ENCODE measurements at regions not wholly inside any gene's neighbourhood (a gene's known extent, or its start where the extent isn't known, plus 50 kb on each side); places are given as distances from the start of the nearest gene placed in this dataset.
A peak's percentile ranks its signal among the peaks of the same experiment; 100 is the strongest.

DNA sequence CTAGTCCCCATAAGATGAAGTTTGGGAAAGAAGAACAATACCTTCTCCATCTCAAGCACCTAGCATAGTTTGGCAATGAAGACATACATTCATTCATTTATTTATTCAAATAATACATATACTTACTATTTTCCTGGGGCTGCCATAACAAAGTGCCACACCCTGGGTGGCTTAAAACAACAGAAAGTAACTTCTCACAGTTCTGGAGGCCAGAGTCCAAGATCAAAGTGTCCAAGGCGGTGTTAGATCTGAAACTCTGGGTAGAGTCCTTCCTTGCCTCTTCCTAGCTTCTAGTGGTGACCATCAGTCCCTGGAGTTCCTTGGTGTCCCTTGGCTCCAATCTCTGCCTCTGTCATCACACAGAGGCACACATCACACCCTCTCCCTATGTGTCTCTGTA is 112.1 kb upstream of the IGSF21 start:
- peaks cover 0 to 4% (median 0%) of the 10 kb centered on the region in 3 donors for H3K9me3 Mint-ChIP-seq
- H3K27ac Mint-ChIP-seq = no peak overlapping the region
- H3K4me3 Mint-ChIP-seq = no peak overlapping the region
- peaks cover 0 to 5% (median 2%) of the 10 kb centered on the region in 3 donors for H3K4me1 Mint-ChIP-seq
- peaks cover 3% of the 10 kb centered on the region for H3K27me3 Mint-ChIP-seq
- no peaks in the 10 kb centered on the region for H3K36me3 Mint-ChIP-seq

DNA sequence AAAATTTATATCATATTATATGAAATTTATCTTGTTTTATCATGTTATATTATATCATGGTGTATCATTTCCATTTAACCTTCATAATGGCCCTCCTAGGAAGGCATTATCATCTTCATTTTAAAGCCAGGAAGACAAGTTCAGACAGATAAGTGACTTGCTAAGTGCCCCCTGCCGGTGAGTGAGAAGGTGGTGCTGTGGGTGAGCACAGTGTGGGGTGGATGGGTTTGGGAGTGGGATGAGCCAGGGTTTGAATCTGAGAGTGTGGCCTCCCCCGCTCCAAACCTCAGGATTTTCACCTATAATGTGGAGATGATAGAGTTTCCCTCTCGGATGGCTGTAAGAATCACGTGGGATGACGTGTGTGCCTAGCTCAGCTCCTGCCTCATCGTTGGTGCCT is 108.7 kb upstream of the IGSF21 start:
- Mint-ChIP-seq H3K27me3 (peaks cover 2% of the 10 kb centered on the region), H3K4me3 (peak overlapping the region in 1 of 4 donors; percentile 85), H3K9me3 (no peaks in the 10 kb centered on the region), H3K27ac (no peak overlapping the region), H3K36me3 (no peaks in the 10 kb centered on the region), H3K4me1 (peaks cover 0 to 8% (median 4%) of the 10 kb centered on the region in 3 donors)

DNA sequence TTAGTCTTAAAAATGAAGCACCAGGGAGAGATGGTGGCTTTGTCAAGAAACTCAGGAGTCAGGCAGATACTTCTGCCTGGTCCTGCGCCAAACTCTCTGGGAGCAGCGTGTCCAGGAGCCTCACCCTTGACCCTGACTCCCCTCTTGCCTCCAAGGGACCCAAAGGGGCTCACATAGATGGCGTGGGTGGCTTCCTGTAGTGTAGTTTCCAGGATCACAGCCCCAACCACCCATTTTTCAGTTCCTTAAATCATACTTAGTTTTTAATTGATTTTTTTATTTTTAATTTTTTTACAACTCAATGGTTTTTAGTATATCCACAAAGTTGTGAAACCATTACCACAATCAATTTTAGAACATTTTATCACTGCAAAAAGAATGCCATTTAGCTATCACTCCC is 107.7 kb upstream of the IGSF21 start:
- H3K27me3 Mint-ChIP-seq = peaks cover 7% of the 10 kb centered on the region
- peaks cover 0 to under 1% (median 0%) of the 10 kb centered on the region in 3 donors for H3K9me3 Mint-ChIP-seq
- H3K4me1 Mint-ChIP-seq = peaks cover 0 to 8% (median 4%) of the 10 kb centered on the region in 3 donors
- H3K36me3 Mint-ChIP-seq = no peaks in the 10 kb centered on the region
- no peak overlapping the region for H3K4me3 Mint-ChIP-seq
- no peak overlapping the region for H3K27ac Mint-ChIP-seq

DNA sequence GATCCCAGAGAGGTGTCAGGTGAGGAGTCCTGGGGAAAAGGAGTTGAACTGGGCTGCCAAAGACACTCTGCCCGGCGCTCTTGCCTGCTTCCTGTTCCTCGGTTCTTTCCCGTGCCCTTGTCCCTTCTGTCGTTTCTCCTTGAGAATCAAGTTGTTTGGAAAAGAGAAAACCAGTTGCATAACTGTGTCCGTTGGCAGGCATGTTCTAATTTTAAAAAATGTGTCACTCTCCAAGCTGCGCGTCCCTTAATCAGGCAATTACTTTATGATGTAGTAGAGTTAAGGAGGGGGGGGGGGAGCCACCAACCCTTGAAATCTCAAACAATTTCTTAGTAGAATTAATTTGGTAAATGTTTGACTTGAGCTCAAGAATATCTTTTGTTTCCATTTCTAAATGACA is 105.9 kb upstream of the IGSF21 start:
- Mint-ChIP-seq H3K9me3 (peaks cover 0 to 2% (median 0%) of the 10 kb centered on the region in 3 donors), H3K27ac (no peak overlapping the region), H3K27me3 (peaks cover 6% of the 10 kb centered on the region), H3K4me3 (no peak overlapping the region), H3K4me1 (peaks cover 0 to 8% (median 4%) of the 10 kb centered on the region in 3 donors), H3K36me3 (no peaks in the 10 kb centered on the region)

DNA sequence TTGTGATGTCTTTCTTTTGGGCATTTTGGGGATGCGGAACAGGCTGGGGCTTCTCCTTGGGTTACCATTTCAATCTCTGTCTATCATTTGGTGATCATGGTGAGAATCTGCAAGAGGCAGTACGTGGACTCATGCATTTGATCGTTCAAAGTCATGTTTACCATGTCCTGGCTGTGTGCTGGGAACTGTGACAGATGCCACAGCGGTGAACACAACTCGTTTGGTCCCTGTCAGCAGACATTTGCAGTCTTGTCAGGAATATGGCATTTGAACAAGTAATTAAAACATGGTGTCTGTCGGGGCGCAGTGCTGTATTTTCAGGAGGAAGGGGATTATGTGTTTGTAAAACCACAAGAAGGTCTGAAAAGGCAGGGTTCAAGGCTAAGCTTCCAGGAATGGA is 103.3 kb upstream of the IGSF21 start:
- H3K27ac Mint-ChIP-seq = no peak overlapping the region

DNA sequence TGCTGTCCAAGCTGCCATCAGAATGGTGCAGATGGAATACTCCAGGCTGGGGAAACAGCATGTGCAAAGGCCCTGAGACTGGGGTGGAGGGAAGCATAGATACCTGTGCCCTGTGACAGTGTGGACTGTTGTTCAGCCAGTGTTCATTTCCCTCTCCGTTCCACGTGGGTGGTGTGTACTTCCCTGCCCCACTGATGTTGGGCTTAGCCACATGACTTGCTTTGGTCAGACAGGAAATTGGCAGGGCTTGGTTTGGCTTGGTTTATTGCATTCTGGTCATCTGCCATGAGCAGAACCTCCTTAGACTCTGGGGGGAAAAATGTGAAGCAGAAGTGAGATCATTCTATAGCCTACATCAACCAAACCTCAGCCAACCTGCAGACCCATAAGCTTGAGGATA is 102.4 kb upstream of the IGSF21 start:
- peaks cover 0 to 2% (median 0%) of the 10 kb centered on the region in 3 donors for H3K9me3 Mint-ChIP-seq
- no peak overlapping the region for H3K27ac Mint-ChIP-seq
- H3K27me3 Mint-ChIP-seq = peaks cover 24% of the 10 kb centered on the region
- H3K36me3 Mint-ChIP-seq = no peaks in the 10 kb centered on the region
- no peak overlapping the region for H3K4me3 Mint-ChIP-seq
- peaks cover 0 to 6% (median 4%) of the 10 kb centered on the region in 3 donors for H3K4me1 Mint-ChIP-seq

More for the DNA sequence above, 103.3 kb upstream of the IGSF21 start:
- Mint-ChIP-seq H3K9me3 (peaks cover 0 to 2% (median 0%) of the 10 kb centered on the region in 3 donors), H3K27me3 (peaks cover 20% of the 10 kb centered on the region), H3K4me1 (peaks cover 0 to 10% (median 4%) of the 10 kb centered on the region in 3 donors), H3K36me3 (no peaks in the 10 kb centered on the region), H3K4me3 (no peak overlapping the region)

DNA sequence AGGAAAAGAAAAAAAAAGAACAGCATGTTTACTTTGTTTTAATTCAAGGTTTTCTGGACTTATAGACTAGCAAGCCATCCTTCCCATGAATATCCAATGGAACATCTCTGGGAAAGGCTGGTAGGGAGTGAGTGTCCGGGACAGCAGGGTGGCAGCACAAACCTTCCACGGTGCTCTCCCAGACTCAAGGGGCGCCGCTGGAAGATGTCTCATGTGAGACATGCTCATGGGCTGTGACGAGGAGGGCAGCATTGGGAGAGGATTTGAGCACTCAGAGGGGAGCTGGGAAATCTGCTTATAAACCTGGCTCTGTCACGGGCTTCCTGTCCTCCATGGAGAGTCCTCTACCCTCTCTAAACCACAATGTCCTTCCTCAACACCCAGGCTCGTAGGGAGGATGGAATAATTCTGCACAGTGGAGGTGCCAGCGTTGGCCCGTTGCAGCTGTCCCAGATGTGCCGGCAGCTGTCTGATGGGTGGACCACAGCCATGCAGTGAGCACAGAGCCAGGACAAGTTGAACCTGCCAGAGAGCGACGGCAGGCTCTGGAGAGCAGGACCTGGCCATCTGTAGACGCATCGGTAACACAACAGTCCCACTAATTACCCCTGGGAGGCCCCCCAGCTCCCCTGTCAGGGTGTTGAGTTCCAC is 100.1 kb upstream of the IGSF21 start:
- Mint-ChIP-seq H3K36me3 (no peaks in the 10 kb centered on the region), H3K4me1 (peaks cover 0 to 2% (median 0%) of the 10 kb centered on the region in 3 donors), H3K9me3 (peaks cover 2 to 3% (median 3%) of the 10 kb centered on the region in 3 donors), H3K4me3 (no peak overlapping the region), H3K27ac (no peak overlapping the region), H3K27me3 (peaks cover 29% of the 10 kb centered on the region)

DNA sequence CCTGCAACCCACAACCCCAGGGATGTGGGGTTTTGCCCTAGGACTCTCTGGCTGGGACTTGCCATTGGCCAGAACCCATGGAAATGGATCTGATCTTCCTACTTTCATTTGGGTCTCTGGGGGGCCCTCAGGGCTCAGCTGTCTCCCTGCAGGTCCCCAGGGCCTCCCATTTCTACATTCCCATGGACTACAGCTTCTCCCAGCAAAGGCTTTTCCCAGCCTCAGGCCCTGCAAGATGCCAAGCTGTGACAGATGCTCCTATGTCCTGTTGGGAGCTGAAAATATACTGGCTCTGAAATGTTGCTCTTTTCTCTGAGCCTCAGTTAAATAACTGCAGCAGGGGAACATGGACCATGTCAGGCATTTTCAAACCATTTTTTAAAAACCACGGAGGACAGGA is 99.5 kb upstream of the IGSF21 start:
- Mint-ChIP-seq H3K36me3 (no peaks in the 10 kb centered on the region), H3K4me1 (peaks cover 0 to 2% (median 0%) of the 10 kb centered on the region in 3 donors), H3K9me3 (peaks cover 2 to 3% (median 3%) of the 10 kb centered on the region in 3 donors), H3K27ac (no peak overlapping the region), H3K27me3 (peaks cover 29% of the 10 kb centered on the region), H3K4me3 (no peak overlapping the region)

DNA sequence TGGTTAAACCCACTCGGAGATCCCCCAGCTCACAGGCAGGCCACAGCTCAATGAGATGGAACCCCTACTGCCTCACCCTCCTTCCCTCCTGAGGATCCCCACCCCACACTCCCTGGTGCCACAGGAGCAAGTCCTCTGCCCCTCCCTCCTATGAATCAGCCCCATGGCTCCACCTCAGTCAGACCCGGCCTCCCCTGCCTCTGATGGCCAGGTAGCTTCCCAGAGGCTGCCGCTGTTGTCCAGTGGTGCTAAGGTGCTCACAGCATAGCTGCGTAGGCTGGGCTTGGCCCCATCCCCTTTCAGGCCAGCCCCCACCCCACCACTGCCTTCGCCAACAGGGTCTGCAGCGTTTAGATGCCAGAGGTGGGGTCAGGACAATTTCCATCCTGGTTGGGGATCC is 98.5 kb upstream of the IGSF21 start:
- Mint-ChIP-seq H3K4me3 (peak overlapping the region in 1 of 4 donors; percentile 29), H3K27ac (no peak overlapping the region), H3K36me3 (no peaks in the 10 kb centered on the region), H3K27me3 (peaks cover 29% of the 10 kb centered on the region), H3K4me1 (peaks cover 0 to 2% (median 0%) of the 10 kb centered on the region in 3 donors), H3K9me3 (peaks cover 2 to 3% (median 3%) of the 10 kb centered on the region in 3 donors)

DNA sequence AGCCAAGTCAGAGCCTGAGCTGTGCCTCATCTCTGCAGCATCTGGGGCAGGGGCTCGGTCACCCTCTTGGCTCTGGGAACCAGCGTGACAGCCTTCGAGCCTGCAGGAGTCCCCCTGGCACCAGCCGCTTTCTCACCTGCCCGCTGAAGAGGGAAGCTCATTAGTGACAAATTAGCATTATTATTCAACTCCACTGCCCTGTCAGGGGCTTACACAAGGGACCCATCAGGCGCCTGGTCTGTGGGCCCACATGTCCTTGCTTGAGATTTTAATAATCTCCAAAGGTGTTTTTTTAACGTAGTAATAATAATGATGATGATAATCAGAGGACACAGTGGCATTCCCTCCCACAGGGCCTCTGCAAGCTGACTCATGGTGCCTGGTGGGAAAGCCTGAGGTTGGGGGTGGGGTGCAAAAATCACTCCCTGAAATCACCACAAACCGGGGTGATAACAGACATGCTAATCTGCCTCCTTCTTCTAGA is 98.1 kb upstream of the IGSF21 start:
- Mint-ChIP-seq H3K4me1 (peaks cover 0 to 2% (median 0%) of the 10 kb centered on the region in 3 donors), H3K9me3 (peaks cover 2 to 3% (median 3%) of the 10 kb centered on the region in 3 donors), H3K36me3 (no peaks in the 10 kb centered on the region), H3K27me3 (peaks cover 25% of the 10 kb centered on the region), H3K27ac (no peak overlapping the region), H3K4me3 (no peak overlapping the region)

DNA sequence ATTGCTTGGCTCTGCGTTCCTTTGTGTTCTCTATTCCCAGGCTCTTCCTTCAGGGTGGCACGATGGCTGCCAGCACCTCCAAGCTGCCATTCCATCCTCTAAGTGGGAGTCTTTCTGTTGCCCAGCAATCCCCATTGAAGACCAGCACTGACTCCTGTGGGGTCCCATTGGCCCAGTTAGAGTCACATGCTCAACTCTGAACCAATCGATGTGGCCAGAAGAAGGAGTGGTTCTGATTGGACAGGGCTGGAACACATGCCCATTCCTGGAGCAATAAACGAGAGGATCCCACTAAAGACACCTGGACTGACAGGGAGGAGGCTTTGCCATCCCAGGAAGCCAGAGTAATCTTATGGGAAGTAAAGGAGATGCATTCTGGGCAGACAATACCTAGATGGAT is 97.2 kb upstream of the IGSF21 start:
- Mint-ChIP-seq H3K36me3 (no peaks in the 10 kb centered on the region), H3K4me3 (no peak overlapping the region), H3K27ac (no peak overlapping the region)

DNA sequence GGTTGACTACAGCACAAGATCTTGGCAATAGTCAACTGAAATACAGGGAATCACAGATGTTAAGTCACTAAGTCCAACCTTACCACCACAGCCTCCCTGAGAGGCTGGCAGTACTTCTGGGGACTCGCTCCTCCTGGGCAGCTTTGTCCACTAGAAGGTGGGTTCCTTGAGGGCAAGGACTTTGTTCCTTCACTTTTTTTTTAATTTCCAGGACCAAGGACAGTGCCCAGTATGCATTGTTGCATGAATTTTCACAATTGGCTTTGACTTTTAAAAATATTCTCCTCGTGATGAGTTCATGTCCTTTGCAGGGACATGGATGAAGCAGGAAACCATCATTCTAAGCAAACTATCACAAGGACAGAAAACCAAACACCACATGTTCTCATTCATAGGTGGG is 96.7 kb upstream of the IGSF21 start:
- Mint-ChIP-seq H3K27ac (no peak overlapping the region), H3K9me3 (peaks cover 0 to 3% (median 3%) of the 10 kb centered on the region in 3 donors), H3K4me3 (no peak overlapping the region), H3K27me3 (peaks cover 27% of the 10 kb centered on the region), H3K36me3 (no peaks in the 10 kb centered on the region), H3K4me1 (peaks cover 0 to 2% (median 0%) of the 10 kb centered on the region in 3 donors)

More for the DNA sequence above, 97.2 kb upstream of the IGSF21 start:
- Mint-ChIP-seq H3K4me1 (peaks cover 0 to 2% (median 0%) of the 10 kb centered on the region in 3 donors), H3K27me3 (peaks cover 27% of the 10 kb centered on the region), H3K9me3 (peaks cover 0 to 3% (median 3%) of the 10 kb centered on the region in 3 donors)

DNA sequence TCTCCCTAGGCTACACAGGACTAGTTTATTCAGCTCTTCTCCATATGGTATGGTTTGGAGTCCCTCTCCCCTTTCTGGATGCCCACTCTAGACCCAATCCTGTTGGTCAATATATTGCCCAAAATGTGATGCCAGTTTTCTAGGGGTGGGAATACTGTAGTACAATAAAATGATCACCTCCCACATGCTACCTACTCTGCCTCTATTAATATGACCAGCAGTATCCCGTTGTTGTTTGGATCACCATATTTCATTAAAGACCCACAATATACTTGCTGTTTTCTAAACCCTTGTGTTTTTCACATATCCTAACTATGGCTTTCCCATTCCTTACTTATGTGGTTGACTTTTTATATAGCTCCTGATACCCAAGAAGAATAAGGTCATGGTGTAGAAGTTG is 95.9 kb upstream of the IGSF21 start:
- peaks cover 27% of the 10 kb centered on the region for H3K27me3 Mint-ChIP-seq

DNA sequence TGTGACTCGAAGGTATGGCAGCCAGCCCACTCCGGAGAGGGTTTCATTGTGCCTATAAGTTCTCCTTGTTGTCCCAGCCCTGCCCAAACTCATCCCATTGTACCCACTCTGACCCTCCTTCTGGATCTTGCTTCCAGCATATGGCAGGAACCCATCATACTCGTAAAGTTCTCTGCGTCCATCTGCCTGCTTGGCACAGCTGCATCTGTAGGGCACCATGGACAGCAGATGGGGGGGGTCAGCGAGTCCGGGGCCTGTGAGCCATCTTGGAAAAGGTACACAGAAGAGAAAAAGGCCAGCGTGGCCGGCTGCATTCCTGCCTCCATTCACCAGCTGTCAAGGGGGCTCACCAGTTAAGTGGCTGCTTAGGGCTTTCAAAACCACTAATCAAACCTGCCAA is 94.9 kb upstream of the IGSF21 start:
- H3K36me3 Mint-ChIP-seq = no peaks in the 10 kb centered on the region
- no peak overlapping the region for H3K4me3 Mint-ChIP-seq
- H3K9me3 Mint-ChIP-seq = peaks cover 0 to 3% (median 3%) of the 10 kb centered on the region in 3 donors
- no peaks in the 10 kb centered on the region for H3K4me1 Mint-ChIP-seq
- no peak overlapping the region for H3K27ac Mint-ChIP-seq
- H3K27me3 Mint-ChIP-seq = peaks cover 21% of the 10 kb centered on the region

More for the DNA sequence above, 95.9 kb upstream of the IGSF21 start:
- Mint-ChIP-seq H3K9me3 (peaks cover 0 to 3% (median 3%) of the 10 kb centered on the region in 3 donors), H3K4me1 (peaks cover 0 to 2% (median 0%) of the 10 kb centered on the region in 3 donors), H3K4me3 (no peak overlapping the region), H3K27ac (no peak overlapping the region), H3K36me3 (no peaks in the 10 kb centered on the region)

DNA sequence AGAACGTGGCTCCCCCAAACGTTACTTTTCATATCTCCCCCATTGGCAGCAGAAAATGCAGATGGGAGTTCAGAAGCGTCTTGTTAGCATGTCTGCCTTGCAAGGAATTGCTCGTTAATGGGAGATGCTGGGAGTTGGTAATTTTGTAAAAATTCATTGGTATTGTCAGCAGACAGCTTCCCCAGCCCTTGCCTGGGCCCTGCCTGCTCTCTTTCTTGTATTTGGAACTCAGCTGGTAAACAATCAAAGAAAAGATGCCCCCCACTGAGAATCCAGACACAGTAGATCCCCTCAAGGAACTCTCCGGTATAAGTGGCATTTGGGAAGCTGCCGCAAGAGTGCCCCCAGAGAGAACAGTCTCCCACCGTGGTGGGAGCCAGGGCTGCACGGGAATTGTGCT is 94.4 kb upstream of the IGSF21 start:
- H3K27me3 Mint-ChIP-seq = peaks cover 19% of the 10 kb centered on the region
- H3K27ac Mint-ChIP-seq = no peak overlapping the region
- no peaks in the 10 kb centered on the region for H3K4me1 Mint-ChIP-seq
- H3K9me3 Mint-ChIP-seq = peaks cover 0 to 3% (median 3%) of the 10 kb centered on the region in 3 donors
- H3K4me3 Mint-ChIP-seq = no peak overlapping the region
- H3K36me3 Mint-ChIP-seq = no peaks in the 10 kb centered on the region

DNA sequence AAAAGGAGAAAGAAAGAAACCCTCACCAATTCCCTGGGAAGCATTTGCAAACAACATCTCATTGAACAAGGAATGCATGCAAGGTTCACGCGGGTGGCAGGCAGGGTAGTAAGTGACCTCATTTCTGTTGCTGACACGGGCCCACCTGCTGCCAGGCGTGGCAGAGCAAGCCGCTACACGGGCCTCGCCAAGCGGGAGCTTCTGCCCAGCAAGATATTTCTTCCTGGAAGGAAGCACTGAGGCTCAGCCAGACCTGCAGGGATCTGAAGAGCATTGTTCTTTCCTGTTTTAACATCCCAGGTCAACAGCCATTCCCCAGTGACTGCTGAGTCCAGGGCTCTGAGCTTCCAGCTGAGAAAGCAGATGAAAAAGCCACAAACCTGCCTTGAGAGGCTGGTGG is 91.9 kb upstream of the IGSF21 start:
- no peak overlapping the region for H3K4me3 Mint-ChIP-seq
- peaks cover 5% of the 10 kb centered on the region in 3 donors for H3K4me1 Mint-ChIP-seq
- H3K36me3 Mint-ChIP-seq = no peaks in the 10 kb centered on the region
- peaks cover 14% of the 10 kb centered on the region for H3K27me3 Mint-ChIP-seq
- no peak overlapping the region for H3K27ac Mint-ChIP-seq
- peaks cover 0 to 3% (median 3%) of the 10 kb centered on the region in 3 donors for H3K9me3 Mint-ChIP-seq

All from IgD-negative memory B cell (primary cell).